Body of pancreas (tissue), 4 donors: ENCODE measurements at regions not wholly inside any gene's neighbourhood (a gene's known extent, or its start where the extent isn't known, plus 50 kb on each side); places are given as distances from the start of the nearest gene placed in this dataset.
"Not testable (repeated sequence)": the region's sequence is repeated elsewhere in the genome, so short reads cannot be mapped to it uniquely, and the experiment has no call there.

ENCODE experiments used
- ATAC-seq: fragments of 150-250 bp; one replicate; pipeline ENCODE4 v1.9.1; 2016
- DNase-seq, 4 donors: peaks; one replicate each; pipeline ENCODE4 v3.0.0-alpha.2; 2019
- H3K27ac ChIP-seq, 4 donors: fragments of 200-600 bp; sonication (generic); 1 replicate in 3 of 4; 2 replicates in 1 of 4; pipeline versions ENCODE4 v1.5.1 to v1.6.1; 2016 to 2019; ENCODE audit warnings: mild to moderate bottlenecking in 1 of 4, mixed read lengths in 1 of 4, moderate library complexity in 1 of 4
- H3K27me3 ChIP-seq, 2 donors: fragments of 200-600 bp; sonication (generic); one replicate each; pipeline ENCODE4 v1.6.0; 2016; ENCODE audit warnings: mild to moderate bottlenecking in 1 of 2
- H3K36me3 ChIP-seq, 2 donors: fragments of 200-600 bp; sonication (generic); replicated peaks in 1 of 2; 2 replicates each; pipeline ENCODE4 v1.5.1; 2016; ENCODE audit warnings: low read depth in 2 of 2; ENCODE audit not compliant: insufficient read depth in 1 of 2
- H3K4me1 ChIP-seq: fragments of 200-600 bp; sonication (generic); one replicate; pipeline ENCODE4 v1.6.0; 2016
- H3K4me3 ChIP-seq, 2 donors: fragments of 200-600 bp; sonication (generic); 1 replicate in 1 of 2; 2 replicates in 1 of 2; pipeline ENCODE4 v1.5.1; 2016 to 2019
- H3K9me3 ChIP-seq, 3 donors: fragments of 200-600 bp; sonication (generic); 1 replicate in 2 of 3; 2 replicates in 1 of 3; pipeline ENCODE4 v1.5.1; 2016
- CTCF ChIP-seq, 7 experiments: fragments of 450-650 bp in 4 of 7; fragments of 200-600 bp in 3 of 7; sonication (generic) in 3 of 7; IDR thresholded peaks; one replicate each; pipeline ENCODE4 v1.5.1; 2016 to 2019; ENCODE audit warnings: antibody characterized with exemption in 7 of 7
- POLR2A ChIP-seq, 3 donors: fragments of 450-650 bp; IDR thresholded peaks; one replicate each; pipeline ENCODE4 v1.6.1; 2016; ENCODE audit warnings: antibody characterized with exemption in 3 of 3, mild to moderate bottlenecking in 2 of 3
- WGBS, 2 donors: methylation state at CpG; one replicate each; pipeline ENCODE4 v1.1.5; 2017; 5-methylcytosine and 5-hydroxymethylcytosine counted together
- intact Hi-C: fragments of 100-400 bp; cut with DNase I; formaldehyde crosslinking; loops from one replicate; pipeline ENCODE4 v1.15.1; 2023

- H3K4me1 ChIP-seq = no peaks in the 10 kb centered on the region
- intact Hi-C loops = no loop called here
- H3K27me3 ChIP-seq = no peaks in the 10 kb centered on the region
- DNase-seq = no peak
- no peak overlapping the region for H3K27ac ChIP-seq
- no peak for ATAC-seq
- H3K9me3 ChIP-seq = no peaks in the 10 kb centered on the region
- TF ChIP-seq POLR2A (IDR thresholded peaks at IDR 0.05) (no peak), CTCF (IDR thresholded peaks at IDR 0.05) (no peak)
- H3K4me3 ChIP-seq = no peak overlapping the region
- H3K36me3 ChIP-seq = no peaks in the 10 kb centered on the region
These were observed 50.4 kb upstream of the TRAM1L1 start for GRCh38 chr4:117135634-117136354.

GRCh38 chr4:117137145-117137544 is 51.8 kb upstream of the TRAM1L1 start:
- ATAC-seq (no peak), DNase-seq (no peak)
- H3K4me3 ChIP-seq = no peak overlapping the region
- no peaks in the 10 kb centered on the region for H3K27me3 ChIP-seq
- no peaks in the 10 kb centered on the region for H3K9me3 ChIP-seq
- no peaks in the 10 kb centered on the region for H3K4me1 ChIP-seq
- H3K36me3 ChIP-seq = no peaks in the 10 kb centered on the region
- WGBS, 2 donors = 89 to 96% methylated on average over 2 of the region's 2 CpGs
- intact Hi-C loops = no loop called here
- TF ChIP-seq POLR2A (IDR thresholded peaks at IDR 0.05) (no peak), CTCF (IDR thresholded peaks at IDR 0.05) (no peak)
- no peak overlapping the region for H3K27ac ChIP-seq

- DNase-seq = not testable (repeated sequence)
- WGBS, 2 donors = 69 to 72% methylated on average over 3 of the region's 3 CpGs
These were observed 53.4 kb upstream of the TRAM1L1 start for GRCh38 chr4:117138732-117139131.

GRCh38 chr4:117154251-117154650 is 68.9 kb upstream of the TRAM1L1 start:
- 85 to 86% methylated on average over 5 to 6 of the region's 6 CpGs for WGBS, 2 donors
- TF ChIP-seq CTCF (IDR thresholded peaks at IDR 0.05) (no peak), POLR2A (IDR thresholded peaks at IDR 0.05) (no peak)
- no peaks in the 10 kb centered on the region for H3K4me1 ChIP-seq
- H3K36me3 ChIP-seq = no peaks in the 10 kb centered on the region
- no peak overlapping the region for H3K4me3 ChIP-seq
- no peaks in the 10 kb centered on the region for H3K9me3 ChIP-seq
- intact Hi-C loops = no loop called here
- no peaks in the 10 kb centered on the region for H3K27me3 ChIP-seq
- no peak overlapping the region for H3K27ac ChIP-seq
- ATAC-seq = no peak
- DNase-seq = no peak

More at GRCh38 chr4:117138732-117139131, 53.4 kb upstream of the TRAM1L1 start:
- intact Hi-C loops, H3K27ac ChIP-seq, ATAC-seq, H3K9me3 ChIP-seq, H3K27me3 ChIP-seq, H3K4me1 ChIP-seq, H3K4me3 ChIP-seq, H3K36me3 ChIP-seq: not testable (repeated sequence)

GRCh38 chr4:117156806-117157205 is 71.4 kb upstream of the TRAM1L1 start:
- Histone ChIP-seq H3K27ac (no peak overlapping the region), H3K4me1 (no peaks in the 10 kb centered on the region), H3K9me3 (no peaks in the 10 kb centered on the region), H3K36me3 (no peaks in the 10 kb centered on the region), H3K27me3 (no peaks in the 10 kb centered on the region), H3K4me3 (no peak overlapping the region)
- 19 to 21% methylated on average over 2 of the region's 2 CpGs for WGBS, 2 donors
- ATAC-seq (no peak), DNase-seq (no peak)
- intact Hi-C loops = no loop called here
- TF ChIP-seq POLR2A (IDR thresholded peaks at IDR 0.05) (no peak), CTCF (IDR thresholded peaks at IDR 0.05) (no peak)
